HEK293T (cell line): ENCODE measurements at regions not wholly inside any gene's neighbourhood (a gene's known extent, or its start where the extent isn't known, plus 50 kb on each side); places are given as distances from the start of the nearest gene placed in this dataset.

Source experiments
- ARNT ChIP-seq: fragments of 450-650 bp; IDR thresholded peaks from 2 replicates; pipeline ENCODE4 v1.6.1; 2017; ENCODE audit warnings: mild to moderate bottlenecking
- BHLHE40 ChIP-seq: fragments of 450-650 bp; IDR thresholded peaks from 2 replicates; pipeline ENCODE4 v1.6.1; 2016; ENCODE audit warnings: mild to moderate bottlenecking, moderate library complexity, borderline replicate concordance
- ELF4 ChIP-seq: fragments of 450-650 bp; IDR thresholded peaks from 2 replicates; pipeline ENCODE4 v1.6.1; 2017; ENCODE audit warnings: antibody characterized with exemption
- FOXA1 ChIP-seq: fragments of 450-650 bp; IDR thresholded peaks from 2 replicates; pipeline ENCODE4 v1.6.1; 2016; ENCODE audit warnings: mild to moderate bottlenecking
- FOXK2 ChIP-seq: fragments of 450-650 bp; IDR thresholded peaks from 2 replicates; pipeline ENCODE4 v1.6.1; 2016; ENCODE audit warnings: mild to moderate bottlenecking
- FOXM1 ChIP-seq: fragments of 450-650 bp; IDR thresholded peaks from 2 replicates; pipeline ENCODE4 v1.6.1; 2017; ENCODE audit warnings: mild to moderate bottlenecking, borderline replicate concordance
- L3MBTL2 ChIP-seq: fragments of 450-650 bp; conservative IDR thresholded peaks from 2 replicates; pipeline ENCODE4 v1.6.1; 2016; ENCODE audit warnings: mild to moderate bottlenecking
- LEF1 ChIP-seq: fragments of 450-650 bp; IDR thresholded peaks from 2 replicates; pipeline ENCODE4 v1.6.1; 2017; ENCODE audit warnings: mild to moderate bottlenecking, borderline replicate concordance
- NFRKB ChIP-seq: fragments of 450-650 bp; IDR thresholded peaks from 2 replicates; pipeline ENCODE4 v1.6.1; 2016; ENCODE audit warnings: mild to moderate bottlenecking, moderate library complexity
- SP1 ChIP-seq: fragments of 450-650 bp; IDR thresholded peaks from 2 replicates; pipeline ENCODE4 v1.6.1; 2017
- SUZ12 ChIP-seq: fragments of 450-650 bp; IDR thresholded peaks from 2 replicates; pipeline ENCODE4 v1.6.1; 2016; ENCODE audit warnings: mild to moderate bottlenecking
- TARDBP ChIP-seq: fragments of 450-650 bp; IDR thresholded peaks from 2 replicates; pipeline ENCODE4 v1.6.1; 2016
- ZNF384 ChIP-seq: fragments of 450-650 bp; IDR thresholded peaks from 2 replicates; pipeline ENCODE4 v1.6.1; 2016

DNA sequence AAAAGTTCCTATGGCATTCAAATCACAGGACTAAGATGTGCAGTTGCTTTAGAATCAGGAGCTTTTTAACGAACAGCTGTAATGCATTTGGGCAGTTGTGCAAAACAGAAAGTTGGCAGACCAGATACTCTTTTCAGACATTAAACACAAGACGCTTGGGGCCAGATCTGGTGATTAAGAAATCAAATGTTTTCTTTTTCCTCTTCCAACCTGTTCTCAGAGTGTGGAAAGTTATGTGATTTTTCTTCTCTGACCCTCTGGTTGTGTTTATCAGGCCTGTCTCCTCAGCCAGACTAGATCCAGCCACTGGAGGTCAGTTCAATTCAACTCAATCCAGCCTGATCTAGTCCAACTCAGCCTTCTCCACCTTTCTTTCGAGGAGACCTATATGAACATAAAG, 298.5 kb upstream of the PCSK5 start:
- TF ChIP-seq SUZ12 (no peak), TARDBP (no peak), NFRKB (no peak), BHLHE40 (no peak), ZNF384 (no peak), ELF4 (no peak), L3MBTL2 (no peak), SP1 (no peak), FOXA1 (no peak), ARNT (no peak), FOXM1 (no peak), LEF1 (no peak), FOXK2 (no peak)
